ENCODE measurements at regions not wholly inside any gene's neighbourhood (a gene's known extent, or its start where the extent isn't known, plus 50 kb on each side); places are given as distances from the start of the nearest gene placed in this dataset.

DNA sequence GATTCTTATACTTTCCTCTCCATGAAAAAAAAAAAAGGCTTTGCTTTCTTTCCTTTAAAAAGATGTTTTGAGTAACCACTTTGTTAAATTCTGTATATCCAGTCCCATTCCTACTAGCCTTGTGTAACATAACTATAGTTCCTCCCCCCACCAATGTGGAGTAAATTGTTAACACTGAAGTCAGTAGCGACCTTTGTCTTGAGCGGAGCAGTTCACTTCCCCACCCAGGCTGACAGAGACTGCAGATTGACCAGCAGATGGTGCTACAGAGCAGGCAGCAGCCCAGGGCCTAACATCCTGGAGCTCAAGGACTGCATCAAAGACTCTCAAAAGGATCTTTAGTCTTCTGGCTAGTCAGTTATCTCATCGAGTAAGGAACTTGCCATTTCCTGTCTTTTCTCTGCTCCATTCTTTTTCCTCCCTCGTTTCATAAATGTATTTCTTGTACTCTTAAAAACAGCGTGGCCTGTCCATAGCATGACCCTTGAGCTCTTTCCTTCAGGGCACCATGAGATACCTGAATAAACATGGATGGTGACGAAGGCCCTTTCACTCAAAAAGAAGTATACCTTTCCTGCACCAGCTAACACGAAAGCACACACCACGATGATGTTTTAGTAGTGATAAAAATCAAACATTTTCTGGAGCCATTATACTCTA is 503.5 kb upstream of the PKN2 start:
- CTCF ChIA-PET = interaction anchor here (0.6 to 1.8 kb wide), 10 partner anchors 10 to 413 kb away, joined by 3 to 9 read pairs (median 4); no protein-coding TSS in a partner anchor
- Mint-ChIP-seq H3K4me3 (no peak overlapping the region), H3K27me3 (peaks cover 10% of the 10 kb centered on the region), H3K9me3 (ENCODE audit: low read depth) (no peaks in the 10 kb centered on the region), H3K27ac (no peak overlapping the region), H3K4me1 (no peaks in the 10 kb centered on the region), H3K36me3 (no peaks in the 10 kb centered on the region)
- DNase-seq (peak; percentile 70), ATAC-seq (peak; percentile 84)

DNA sequence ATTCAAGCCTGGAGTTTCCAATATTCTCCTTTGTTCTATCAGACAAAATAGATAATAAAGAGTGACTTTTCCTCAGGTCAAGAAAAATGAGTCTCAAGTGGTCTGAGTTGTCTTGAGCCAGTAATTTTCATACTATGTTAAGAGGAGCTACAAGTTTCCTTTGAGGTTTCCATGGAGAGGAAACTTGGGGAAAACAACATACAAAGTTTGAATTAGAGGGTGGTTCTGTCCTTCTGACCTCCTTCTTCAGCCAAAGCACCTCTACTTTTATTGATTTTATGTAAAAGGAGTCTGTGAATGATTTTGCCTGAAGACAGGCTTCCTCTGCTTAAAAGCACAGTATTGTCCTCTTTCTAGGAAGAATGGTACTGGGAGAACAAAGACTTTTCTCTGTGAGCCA is 497.2 kb upstream of the PKN2 start:
- no peak for ATAC-seq
- H3K27me3 Mint-ChIP-seq = peaks cover 5% of the 10 kb centered on the region
- H3K27ac Mint-ChIP-seq = no peak overlapping the region
- H3K9me3 Mint-ChIP-seq (ENCODE audit: low read depth) = no peaks in the 10 kb centered on the region
- no peaks in the 10 kb centered on the region for H3K36me3 Mint-ChIP-seq
- no peak for DNase-seq
- H3K4me3 Mint-ChIP-seq = no peak overlapping the region
- CTCF ChIA-PET = no interaction called here
- H3K4me1 Mint-ChIP-seq = peaks cover 2% of the 10 kb centered on the region

DNA sequence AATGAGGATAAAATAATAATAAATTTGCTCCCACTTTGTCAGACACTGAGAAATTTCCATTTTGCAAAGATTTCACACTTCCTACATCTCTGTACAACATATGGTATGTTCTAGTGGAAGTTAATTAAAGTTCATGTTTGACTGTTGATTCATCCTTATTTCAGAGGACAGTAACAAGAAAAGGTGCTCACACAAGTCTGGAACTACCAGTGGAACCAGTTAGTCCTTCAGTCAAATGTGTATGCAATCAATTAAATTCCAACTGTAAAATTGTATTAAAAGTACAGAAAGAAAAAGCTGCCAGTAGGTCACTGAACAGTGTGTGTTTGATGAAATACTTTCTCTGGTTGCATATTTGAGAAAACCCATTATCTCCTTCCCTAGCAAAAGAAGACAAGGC is 496.0 kb upstream of the PKN2 start:
- DNase-seq = no peak
- no peaks in the 10 kb centered on the region for H3K9me3 Mint-ChIP-seq (ENCODE audit: low read depth)
- ATAC-seq = no peak
- peaks cover 9% of the 10 kb centered on the region for H3K27me3 Mint-ChIP-seq
- H3K27ac Mint-ChIP-seq = no peak overlapping the region
- H3K4me3 Mint-ChIP-seq = no peak overlapping the region
- CTCF ChIA-PET = no interaction called here
- H3K36me3 Mint-ChIP-seq = no peaks in the 10 kb centered on the region
- peaks cover 6% of the 10 kb centered on the region for H3K4me1 Mint-ChIP-seq

DNA sequence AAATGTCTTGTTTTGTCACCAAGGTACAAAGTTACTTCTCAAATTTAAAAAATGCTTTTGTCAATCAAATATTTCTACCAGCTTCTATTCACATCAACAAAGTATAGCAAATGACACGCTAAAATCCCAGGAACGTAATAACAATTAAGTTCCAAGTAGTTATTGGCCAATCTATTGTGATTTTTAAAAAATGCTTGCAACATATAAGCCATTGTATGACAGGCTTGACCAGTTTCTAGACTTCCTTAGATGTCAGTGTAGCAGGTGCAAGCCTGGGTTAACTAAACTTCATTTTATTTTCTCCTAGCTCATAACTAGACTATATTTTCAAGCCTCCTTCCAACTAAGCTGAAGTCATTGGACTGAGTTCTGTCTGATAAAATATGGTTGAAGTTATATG is 494.5 kb upstream of the PKN2 start:
- ATAC-seq (no peak), DNase-seq (no peak)
- Mint-ChIP-seq H3K36me3 (no peaks in the 10 kb centered on the region), H3K4me1 (peaks cover 6% of the 10 kb centered on the region), H3K4me3 (no peak overlapping the region), H3K27me3 (peaks cover 9% of the 10 kb centered on the region), H3K9me3 (ENCODE audit: low read depth) (no peaks in the 10 kb centered on the region), H3K27ac (no peak overlapping the region)
- CTCF ChIA-PET = no interaction called here

DNA sequence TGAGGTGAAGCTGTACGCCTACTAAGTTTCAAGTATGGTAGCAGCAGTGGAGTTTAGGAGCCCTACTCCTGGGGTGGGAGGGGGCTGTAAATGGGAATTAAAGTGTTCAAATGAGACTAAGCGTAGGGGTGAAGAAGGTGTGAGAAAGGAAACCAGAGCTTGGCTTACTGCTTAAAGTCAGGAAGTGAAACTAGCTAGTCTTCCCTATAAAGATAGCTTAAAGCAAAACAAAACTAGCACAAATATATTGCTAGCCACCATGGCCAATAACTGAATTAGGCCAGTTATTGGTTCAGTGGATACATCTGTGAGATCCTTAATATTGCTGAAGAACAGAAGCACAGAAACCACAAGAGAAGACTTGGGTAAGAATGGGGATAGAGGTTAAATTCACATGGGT is 492.2 kb upstream of the PKN2 start:
- no peaks in the 10 kb centered on the region for H3K9me3 Mint-ChIP-seq (ENCODE audit: low read depth)
- peaks cover 9% of the 10 kb centered on the region for H3K27me3 Mint-ChIP-seq
- no peak overlapping the region for H3K27ac Mint-ChIP-seq
- H3K4me3 Mint-ChIP-seq = no peak overlapping the region
- H3K36me3 Mint-ChIP-seq = no peaks in the 10 kb centered on the region
- H3K4me1 Mint-ChIP-seq = peaks cover 6% of the 10 kb centered on the region
- DNase-seq (no peak), ATAC-seq (no peak)
- CTCF ChIA-PET = interaction anchor here (1.4 kb wide), 1 partner anchor 11 kb away, joined by 5 read pairs; no protein-coding TSS in a partner anchor

DNA sequence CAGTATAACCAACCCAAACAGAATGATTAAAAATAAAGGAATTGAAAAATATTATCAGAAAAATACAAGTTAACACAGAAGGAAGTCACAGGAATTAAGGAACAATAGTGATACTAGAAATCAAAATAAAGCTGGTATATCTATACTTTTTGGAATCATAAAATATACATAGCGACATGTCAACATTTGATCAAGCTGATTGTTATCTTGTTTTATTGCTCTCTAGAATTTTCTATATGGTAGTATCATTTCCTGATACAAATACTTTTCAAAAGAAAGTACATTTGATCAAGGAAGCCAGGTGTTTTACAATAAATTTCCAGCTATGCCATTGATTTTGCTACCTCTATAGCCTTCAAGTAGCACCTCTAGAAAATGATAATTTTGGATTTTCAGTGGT is 489.5 kb upstream of the PKN2 start:
- ATAC-seq (no peak), DNase-seq (no peak)
- Mint-ChIP-seq H3K9me3 (ENCODE audit: low read depth) (no peaks in the 10 kb centered on the region), H3K36me3 (no peaks in the 10 kb centered on the region), H3K27ac (no peak overlapping the region), H3K4me3 (no peak overlapping the region), H3K4me1 (peaks cover 6% of the 10 kb centered on the region), H3K27me3 (peaks cover 12% of the 10 kb centered on the region)
- CTCF ChIA-PET = interaction anchor here (0.8 kb wide), 1 partner anchor 14 kb away, joined by 5 read pairs; no protein-coding TSS in a partner anchor

DNA sequence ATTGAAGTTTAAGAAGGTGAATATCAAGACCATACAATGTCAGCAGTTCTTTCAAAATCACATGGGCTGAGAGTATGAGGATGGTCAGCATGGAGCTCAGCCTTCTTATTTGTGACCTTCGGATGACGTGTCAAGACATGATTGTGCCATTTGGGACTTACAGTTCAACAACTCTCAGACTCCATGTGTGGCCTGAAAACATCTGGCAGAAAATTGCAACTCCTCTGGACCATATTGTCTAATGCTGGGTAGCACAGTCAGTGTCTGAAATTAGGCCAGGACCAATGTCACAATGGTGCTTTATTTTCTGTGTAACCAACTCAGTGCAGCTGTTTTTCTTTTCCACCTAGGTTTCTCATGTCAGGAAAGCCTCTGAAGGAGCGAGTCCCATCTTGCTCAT is 483.5 kb upstream of the PKN2 start:
- H3K27me3 Mint-ChIP-seq = peaks cover 3% of the 10 kb centered on the region
- no peaks in the 10 kb centered on the region for H3K36me3 Mint-ChIP-seq
- ATAC-seq (no peak), DNase-seq (no peak)
- CTCF ChIA-PET = no interaction called here
- no peak overlapping the region for H3K4me3 Mint-ChIP-seq
- no peak overlapping the region for H3K27ac Mint-ChIP-seq
- H3K9me3 Mint-ChIP-seq (ENCODE audit: low read depth) = no peaks in the 10 kb centered on the region
- no peaks in the 10 kb centered on the region for H3K4me1 Mint-ChIP-seq

DNA sequence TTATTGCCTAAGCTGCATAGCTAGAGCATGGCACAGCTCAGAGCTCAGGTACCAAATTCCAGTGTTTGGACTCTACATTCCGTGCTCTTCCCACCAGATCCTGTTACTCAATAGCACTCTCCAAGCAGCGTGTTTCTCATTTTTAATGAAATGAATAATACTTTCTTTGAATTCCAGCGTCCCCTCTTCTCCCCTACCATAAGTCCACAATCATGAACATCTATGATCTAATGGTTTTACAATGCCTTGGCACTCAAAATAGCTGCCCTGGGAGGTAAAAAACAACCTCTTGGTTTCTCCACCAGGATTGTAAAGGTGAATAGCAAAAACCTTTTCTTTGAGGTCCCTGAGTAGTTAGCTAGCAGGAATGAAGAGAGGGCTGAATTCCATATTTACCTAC is 480.0 kb upstream of the PKN2 start:
- H3K27me3 Mint-ChIP-seq = no peaks in the 10 kb centered on the region
- no peaks in the 10 kb centered on the region for H3K36me3 Mint-ChIP-seq
- no peaks in the 10 kb centered on the region for H3K4me1 Mint-ChIP-seq
- H3K4me3 Mint-ChIP-seq = no peak overlapping the region
- no peaks in the 10 kb centered on the region for H3K9me3 Mint-ChIP-seq (ENCODE audit: low read depth)
- DNase-seq (no peak), ATAC-seq (no peak)
- CTCF ChIA-PET = no interaction called here
- no peak overlapping the region for H3K27ac Mint-ChIP-seq

DNA sequence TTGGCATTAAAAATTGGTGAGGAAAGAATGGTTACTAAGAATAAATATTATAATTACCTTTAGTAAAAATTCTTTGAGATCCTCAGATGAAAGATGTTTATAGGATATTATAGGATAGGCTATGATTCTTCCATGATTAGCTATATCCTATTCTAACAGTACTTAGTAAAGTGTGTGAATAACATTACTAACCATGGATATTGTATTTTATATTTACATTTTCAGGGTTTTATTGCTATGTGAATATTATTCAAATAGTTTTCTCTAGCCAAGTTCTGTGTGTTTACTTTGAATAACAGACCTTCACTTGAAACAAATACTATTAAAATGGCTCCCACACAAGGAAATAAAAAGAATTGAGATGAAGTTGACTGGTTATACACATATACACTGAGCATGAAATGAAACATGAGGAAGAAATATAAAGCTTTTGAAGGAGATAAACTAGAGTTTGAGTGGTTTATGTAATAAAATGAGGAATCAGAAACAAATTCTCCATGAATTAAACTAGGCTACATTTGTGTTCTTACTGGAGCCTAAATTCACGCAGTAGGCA is 479.4 kb upstream of the PKN2 start:
- H3K9me3 Mint-ChIP-seq (ENCODE audit: low read depth) = no peaks in the 10 kb centered on the region
- H3K4me1 Mint-ChIP-seq = no peaks in the 10 kb centered on the region
- no peak overlapping the region for H3K27ac Mint-ChIP-seq
- DNase-seq (no peak), ATAC-seq (no peak)
- CTCF ChIA-PET = interaction anchor here (0.9 kb wide), 1 partner anchor 24 kb away, joined by 3 read pairs; no protein-coding TSS in a partner anchor
- no peaks in the 10 kb centered on the region for H3K36me3 Mint-ChIP-seq
- H3K4me3 Mint-ChIP-seq = no peak overlapping the region
- no peaks in the 10 kb centered on the region for H3K27me3 Mint-ChIP-seq

DNA sequence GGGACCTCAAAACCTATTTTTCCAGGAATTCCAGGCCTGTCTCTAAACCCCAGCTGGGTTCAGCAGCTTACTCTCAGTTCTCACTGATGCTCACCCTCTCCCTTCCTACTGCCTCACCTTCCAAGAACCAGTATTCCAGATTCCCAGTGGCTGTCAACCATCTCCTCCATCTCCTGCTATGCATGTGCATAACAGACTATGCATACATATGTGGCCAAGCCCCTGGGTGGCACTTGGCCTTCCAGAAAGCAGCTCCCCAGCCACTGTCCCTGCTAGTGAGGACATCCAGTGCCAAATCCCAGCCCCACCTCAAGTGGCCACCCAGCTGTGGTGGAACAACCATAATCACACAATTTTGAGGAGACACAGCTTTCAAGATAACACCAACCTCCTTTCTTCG is 475.7 kb upstream of the PKN2 start:
- Mint-ChIP-seq H3K9me3 (ENCODE audit: low read depth) (no peaks in the 10 kb centered on the region), H3K27ac (no peak overlapping the region), H3K36me3 (no peaks in the 10 kb centered on the region), H3K4me1 (peaks cover 9% of the 10 kb centered on the region), H3K4me3 (no peak overlapping the region), H3K27me3 (no peaks in the 10 kb centered on the region)
- DNase-seq (no peak), ATAC-seq (no peak)
- CTCF ChIA-PET = interaction anchor here (2.8 kb wide), 1 partner anchor 28 kb away, joined by 7 read pairs; no protein-coding TSS in a partner anchor

DNA sequence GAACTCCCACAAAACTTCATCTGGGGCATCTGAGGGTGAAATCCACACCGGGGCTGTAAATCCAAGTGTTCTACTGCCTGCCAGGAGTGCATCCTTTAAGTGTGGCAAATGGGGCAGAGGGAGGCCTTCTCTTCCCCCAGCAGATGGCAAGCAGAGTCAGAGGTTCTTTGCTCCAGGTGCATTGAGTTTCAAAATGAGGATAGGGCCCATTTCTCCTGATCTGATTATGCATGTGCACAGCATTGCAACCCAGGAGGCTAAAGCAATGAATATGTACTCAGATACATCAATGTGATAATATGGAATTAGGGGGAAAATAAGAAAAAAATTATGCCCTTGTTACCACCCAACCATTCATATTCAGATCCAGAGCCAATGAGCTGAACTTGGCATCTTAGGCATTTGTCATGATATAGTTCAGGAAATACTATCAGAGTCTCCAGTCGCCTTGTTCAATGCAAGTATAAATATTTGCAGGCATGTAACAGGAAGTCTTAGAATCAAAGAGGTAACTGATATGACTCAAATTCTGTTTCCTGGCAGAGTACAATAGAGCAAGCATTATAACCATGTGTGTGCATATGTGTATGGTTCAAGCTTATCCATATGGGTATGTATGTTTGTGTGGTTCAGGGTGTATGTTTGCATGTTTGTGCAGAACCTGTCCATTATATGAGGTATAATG is 473.8 kb upstream of the PKN2 start:
- CTCF ChIA-PET = no interaction called here
- DNase-seq = no peak
- no peaks in the 10 kb centered on the region for H3K9me3 Mint-ChIP-seq (ENCODE audit: low read depth)
- peaks cover 9% of the 10 kb centered on the region for H3K4me1 Mint-ChIP-seq
- H3K27me3 Mint-ChIP-seq = no peaks in the 10 kb centered on the region
- ATAC-seq = peak; percentile 69
- no peak overlapping the region for H3K27ac Mint-ChIP-seq
- H3K4me3 Mint-ChIP-seq = no peak overlapping the region
- H3K36me3 Mint-ChIP-seq = no peaks in the 10 kb centered on the region

DNA sequence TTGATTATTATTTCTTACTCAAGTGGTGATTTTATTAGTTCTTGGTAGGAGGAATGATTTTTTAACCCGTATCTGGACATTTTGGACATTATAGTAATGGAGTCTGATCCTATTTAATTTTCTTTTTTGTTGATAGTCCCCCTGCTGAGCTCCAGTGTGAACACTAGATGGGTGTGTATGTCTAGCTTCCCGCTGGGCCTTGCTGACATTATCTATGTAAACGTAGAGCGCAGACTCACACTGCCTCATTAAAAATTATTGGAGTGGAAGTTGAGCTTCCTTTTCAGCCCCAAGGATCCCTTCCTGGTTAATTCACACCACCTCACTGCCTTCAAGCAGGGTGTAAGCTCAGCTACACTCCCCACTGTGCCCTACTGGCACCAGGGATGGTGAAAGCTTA is 467.6 kb upstream of the PKN2 start:
- CTCF ChIA-PET = no interaction called here
- DNase-seq = no peak
- no peaks in the 10 kb centered on the region for H3K36me3 Mint-ChIP-seq

DNA sequence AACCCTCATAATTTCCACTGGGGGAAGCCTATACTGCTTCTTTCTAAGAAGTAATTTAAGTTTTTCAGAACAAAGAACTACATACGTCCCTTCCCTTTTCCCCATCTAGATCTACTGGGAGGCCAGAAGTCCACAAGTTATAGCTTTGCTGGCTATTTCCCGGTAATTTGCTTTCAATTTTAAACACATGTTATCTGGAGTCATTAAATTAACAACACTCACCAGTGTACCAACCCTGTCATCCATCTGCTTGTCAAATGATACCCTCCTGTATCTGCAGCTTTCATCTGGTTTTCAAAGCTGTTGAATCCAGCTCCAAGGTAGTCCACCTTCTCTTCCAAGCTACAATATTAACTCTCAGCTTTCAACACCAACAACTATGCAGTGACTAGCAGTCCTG is 466.7 kb upstream of the PKN2 start:
- CTCF ChIA-PET = no interaction called here
- Mint-ChIP-seq H3K36me3 (no peaks in the 10 kb centered on the region), H3K4me1 (no peaks in the 10 kb centered on the region), H3K27me3 (no peaks in the 10 kb centered on the region), H3K4me3 (no peak overlapping the region), H3K27ac (no peak overlapping the region), H3K9me3 (ENCODE audit: low read depth) (no peaks in the 10 kb centered on the region)
- DNase-seq (no peak), ATAC-seq (no peak)

More for the DNA sequence above, 467.6 kb upstream of the PKN2 start:
- ATAC-seq = no peak
- Mint-ChIP-seq H3K9me3 (ENCODE audit: low read depth) (no peaks in the 10 kb centered on the region), H3K27ac (no peak overlapping the region), H3K4me3 (no peak overlapping the region), H3K4me1 (no peaks in the 10 kb centered on the region), H3K27me3 (no peaks in the 10 kb centered on the region)

DNA sequence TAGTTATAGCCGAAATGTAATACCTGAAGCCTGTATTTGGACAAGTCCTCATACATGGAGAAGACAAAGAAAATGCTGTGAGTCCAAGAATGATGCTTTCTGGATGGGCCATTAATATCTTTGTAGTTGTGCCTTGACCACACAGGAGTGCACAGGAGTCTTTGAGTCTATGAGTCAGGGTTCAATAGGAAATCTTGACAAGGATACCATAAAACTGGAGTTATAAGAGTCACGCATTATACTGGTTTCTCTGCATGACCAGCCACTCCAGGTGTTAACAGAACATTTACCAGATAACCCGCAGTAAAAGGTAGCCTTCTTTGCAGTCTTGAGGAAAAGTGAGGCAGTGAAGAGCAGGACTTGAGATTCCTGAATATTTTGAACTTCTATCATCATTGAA is 464.6 kb upstream of the PKN2 start:
- H3K27ac Mint-ChIP-seq = no peak overlapping the region
- no peaks in the 10 kb centered on the region for H3K27me3 Mint-ChIP-seq
- no peaks in the 10 kb centered on the region for H3K36me3 Mint-ChIP-seq
- CTCF ChIA-PET = no interaction called here
- DNase-seq (no peak), ATAC-seq (no peak)
- no peak overlapping the region for H3K4me3 Mint-ChIP-seq
- no peaks in the 10 kb centered on the region for H3K9me3 Mint-ChIP-seq (ENCODE audit: low read depth)
- no peaks in the 10 kb centered on the region for H3K4me1 Mint-ChIP-seq
